HG03457 (cell line): ENCODE measurements at regions not wholly inside any gene's neighbourhood (a gene's known extent, or its start where the extent isn't known, plus 50 kb on each side); places are given as distances from the start of the nearest gene placed in this dataset.

Experiments
- ATAC-seq: cut with Tn5 transposase; IDR thresholded peaks from one replicate; pipeline ENCODE4 v1.9.1; 2021; ENCODE audit warnings: moderate number of reproducible peaks; ENCODE audit not compliant: unreplicated experiment

DNA sequence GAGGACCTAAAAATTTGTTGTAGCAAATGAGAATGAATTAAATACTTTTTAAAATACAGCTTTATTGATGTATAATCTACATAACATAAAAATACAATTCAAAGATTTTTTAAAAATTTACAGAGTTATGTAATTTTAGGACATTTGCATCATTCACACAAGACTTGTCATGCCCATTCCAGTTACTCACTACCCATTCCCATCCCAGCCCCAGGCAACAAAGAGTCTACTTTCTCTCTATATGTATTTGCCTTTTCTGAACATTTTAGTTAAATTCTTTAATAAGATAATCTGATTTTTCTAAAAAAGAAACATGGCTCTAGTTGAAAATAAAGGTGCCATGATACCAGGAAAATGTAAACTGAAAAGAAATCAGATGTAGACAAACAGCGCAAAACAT lies 354.2 kb downstream of the PMP22 start:
- no peak for ATAC-seq

DNA sequence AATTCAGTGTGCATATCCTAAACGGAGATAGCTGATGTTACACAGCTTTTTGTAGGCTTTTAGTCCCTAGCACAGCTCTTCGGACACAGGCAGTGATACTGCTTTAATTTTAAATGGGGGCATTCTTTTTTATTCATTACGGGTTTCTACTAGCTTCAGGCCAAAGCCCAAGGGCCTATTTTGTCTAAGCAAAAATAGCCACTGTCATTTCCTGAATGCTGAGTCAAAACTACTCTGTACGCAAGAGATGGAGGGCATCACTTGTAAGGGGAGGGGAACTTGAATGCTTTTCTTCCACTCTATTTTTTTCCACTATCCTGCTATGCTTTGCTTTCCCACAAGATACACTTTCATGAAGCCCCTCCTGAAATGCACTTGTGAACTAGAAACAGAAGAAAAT lies 360.7 kb downstream of the PMP22 start:
- ATAC-seq, result no peak

DNA sequence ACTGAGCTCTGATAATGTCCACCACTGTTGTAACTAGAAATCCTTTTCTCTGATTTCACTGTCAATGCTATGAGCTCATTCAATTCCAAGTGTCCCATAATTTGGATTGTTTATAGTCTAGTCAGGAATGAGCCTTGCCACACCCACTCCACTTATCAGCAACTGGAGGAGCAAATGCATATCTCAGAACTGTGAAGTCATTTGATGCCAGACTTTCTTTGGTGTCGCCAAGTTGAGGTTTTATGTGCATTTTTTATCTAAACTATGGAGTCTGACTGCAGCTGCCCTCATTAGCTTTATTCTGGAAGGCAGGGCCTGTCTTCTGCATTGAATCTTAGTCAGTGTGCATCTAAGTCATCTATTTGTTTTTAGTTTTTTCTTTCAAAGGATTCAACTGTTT lies 361.3 kb downstream of the PMP22 start:
- no peak for ATAC-seq

DNA sequence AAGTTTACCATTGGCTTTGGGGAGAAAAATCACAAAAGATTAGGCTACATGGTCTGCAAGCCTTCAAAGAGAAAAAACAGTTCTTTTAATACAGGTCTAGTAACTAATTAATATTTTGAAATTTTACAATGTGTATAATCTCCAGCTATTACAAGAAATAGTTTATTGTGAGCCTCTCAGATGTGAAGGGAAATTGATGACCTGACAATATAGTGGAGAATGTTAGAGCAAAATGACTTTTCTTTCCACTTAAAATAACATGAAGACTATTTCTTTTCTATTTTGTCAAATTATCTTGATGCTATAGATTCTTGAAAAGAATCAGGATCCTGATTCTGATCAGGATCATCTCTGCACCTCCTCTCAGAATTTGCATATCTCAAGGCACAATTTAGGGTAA lies 362.3 kb downstream of the PMP22 start:
- ATAC-seq, result no peak

DNA sequence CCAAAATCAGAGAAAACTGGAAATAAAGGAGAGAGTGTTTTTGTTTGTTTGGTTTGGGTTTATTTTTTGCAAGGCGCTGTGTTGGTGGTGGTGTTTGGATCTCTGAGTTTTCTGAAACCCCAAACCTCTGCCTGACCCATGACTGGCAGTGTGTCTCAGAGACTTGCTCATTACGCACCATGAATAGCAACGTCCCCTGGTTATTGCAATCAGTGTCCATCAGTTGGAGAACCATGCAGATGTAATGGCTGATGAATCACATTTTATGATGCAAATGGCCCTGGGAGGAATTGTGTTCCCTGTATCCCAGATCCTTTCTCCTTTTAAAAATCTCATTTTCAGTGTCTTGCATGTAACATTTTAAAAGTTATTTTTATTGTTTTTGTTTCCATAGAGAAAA lies 362.8 kb downstream of the PMP22 start:
- ATAC-seq, result no peak

DNA sequence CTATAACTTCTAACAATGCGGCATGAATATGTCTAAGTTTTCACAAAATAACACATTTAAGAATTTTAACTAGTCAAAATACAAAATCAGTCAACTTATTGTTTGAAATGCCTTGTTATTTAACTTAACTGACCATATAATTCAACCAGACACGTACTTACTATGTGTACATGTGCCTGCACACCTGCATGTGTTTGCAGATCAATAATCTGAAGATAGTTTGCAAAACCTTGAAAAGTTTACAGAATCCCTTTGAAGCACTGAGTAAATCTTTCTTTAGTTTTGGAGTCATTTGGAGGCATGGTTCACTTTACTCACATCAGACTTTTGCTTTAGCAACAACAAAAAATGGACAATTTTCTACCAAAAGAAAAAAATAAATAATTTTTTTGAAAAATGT lies 363.8 kb downstream of the PMP22 start:
- no peak for ATAC-seq

DNA sequence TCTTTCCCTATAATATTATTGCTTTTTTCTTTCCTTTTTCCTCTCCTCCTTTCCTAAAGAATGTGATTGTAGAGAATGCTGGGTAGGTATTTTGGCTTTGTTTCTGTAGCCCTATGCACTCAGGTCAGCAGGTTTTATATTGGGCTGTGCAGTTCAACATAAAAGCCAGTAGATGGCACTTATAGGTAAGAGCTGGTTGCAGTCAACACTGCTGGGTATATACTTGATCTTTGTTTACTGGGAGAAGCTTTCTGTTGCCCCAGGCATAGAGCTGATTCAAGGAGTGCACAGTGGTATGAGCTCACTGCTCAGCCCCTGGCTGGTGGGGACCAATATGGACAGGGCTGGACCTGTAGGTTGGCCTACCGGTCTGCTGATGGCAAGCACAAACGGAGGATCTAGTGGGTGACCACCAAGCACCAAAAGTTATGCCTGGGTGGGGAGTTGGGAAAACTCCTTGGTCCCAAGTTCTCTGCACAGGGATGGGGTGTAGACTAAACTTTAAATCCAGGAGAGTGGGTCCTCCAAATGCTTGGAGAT lies 378.9 kb downstream of the PMP22 start:
- no peak for ATAC-seq

DNA sequence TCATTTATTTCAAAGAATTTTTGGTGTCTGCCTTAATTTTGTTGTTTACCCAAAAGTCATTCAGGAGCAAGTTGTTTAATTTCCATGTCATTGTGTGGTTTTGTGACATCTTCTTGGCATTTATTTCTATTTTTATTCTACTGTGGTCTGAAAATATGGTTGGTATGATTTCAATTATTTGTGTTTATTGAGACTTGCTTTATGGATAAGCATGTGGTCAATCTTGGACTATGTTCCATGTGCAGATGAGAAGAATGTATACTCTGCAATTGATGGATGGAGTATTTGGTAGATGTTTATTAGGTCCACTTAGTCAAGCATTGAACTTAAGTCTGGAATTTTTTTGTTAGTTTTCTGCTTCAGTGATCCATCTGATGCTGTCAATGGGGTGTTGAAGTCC lies 383.0 kb downstream of the PMP22 start:
- ATAC-seq, result no peak

DNA sequence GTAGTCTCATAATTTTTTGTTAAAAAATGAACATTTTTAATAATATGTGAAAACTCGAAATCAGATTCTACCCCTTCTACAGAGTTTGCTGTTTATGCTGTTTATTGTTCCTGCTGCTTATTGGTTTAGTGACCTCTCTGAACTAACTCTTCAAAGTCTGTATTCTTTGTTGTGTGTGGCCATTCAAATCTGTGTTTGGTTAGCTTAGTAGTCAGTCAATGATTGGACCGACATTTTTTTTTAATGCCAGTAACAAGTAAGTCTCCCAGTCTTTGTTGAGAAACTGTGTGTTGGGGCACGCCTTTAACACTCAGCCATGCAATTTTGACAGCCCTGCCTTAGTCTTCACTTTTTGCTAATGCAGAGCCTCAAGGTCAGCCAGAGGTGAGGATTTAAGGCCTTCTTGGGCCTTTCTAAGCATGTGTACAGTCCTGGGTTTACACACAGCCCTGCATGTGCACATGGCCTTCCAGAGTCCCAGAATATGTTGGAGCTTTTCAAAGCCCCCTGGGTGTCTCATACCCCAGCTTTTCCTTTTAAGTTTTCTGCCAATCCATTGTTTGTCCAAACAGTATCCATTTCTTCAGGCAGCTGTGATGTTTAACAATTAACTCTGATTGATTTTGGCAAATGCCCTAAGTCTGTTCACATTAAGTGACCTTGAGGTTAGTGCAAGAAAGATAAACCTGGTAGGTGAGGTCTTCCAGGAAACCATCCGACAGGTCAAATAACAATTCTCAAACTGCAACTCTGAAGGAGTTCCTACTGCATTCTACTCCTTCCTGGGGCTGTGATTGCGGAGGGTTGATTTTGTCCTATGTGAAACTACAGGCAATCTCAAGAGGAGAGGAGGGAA lies 389.3 kb downstream of the PMP22 start:
- no peak for ATAC-seq

DNA sequence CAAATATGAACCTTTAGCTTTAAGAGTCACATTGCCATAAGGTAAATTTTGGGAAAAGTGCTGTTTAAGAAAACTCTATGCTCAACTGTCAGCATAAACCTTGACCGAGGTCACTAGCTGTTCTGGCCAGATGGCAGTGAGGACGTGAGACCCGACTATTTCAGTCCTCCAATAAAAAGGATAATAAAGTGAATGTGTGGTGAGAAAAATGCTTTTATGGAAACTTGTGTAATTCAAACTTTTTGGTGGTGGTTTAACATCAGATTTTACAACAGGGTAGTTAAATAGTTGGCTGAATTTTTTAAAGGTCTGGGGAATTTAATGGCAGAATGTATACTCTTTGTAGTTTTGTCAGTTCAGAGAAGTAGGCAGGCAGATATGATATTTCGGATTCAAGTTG lies 391.1 kb downstream of the PMP22 start:
- no peak for ATAC-seq

DNA sequence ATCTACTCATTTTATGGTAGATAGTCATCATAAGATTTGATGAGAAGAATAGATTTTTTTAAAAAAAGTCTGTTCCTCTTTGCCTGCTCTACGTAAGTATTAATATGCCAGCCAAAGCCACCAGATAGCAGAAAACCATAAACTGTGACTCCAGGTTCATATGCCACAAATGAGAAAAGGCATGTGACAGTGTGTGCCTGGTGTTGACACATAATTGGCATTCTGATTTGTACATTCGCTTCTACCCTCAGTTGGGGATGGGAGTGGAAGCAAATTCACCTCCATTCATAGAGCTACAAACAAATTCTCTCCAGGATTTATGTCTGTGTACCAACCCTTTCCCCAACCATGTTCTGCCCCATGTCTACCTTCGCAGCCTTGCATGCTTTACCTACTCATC lies 391.6 kb downstream of the PMP22 start:
- ATAC-seq, result no peak

DNA sequence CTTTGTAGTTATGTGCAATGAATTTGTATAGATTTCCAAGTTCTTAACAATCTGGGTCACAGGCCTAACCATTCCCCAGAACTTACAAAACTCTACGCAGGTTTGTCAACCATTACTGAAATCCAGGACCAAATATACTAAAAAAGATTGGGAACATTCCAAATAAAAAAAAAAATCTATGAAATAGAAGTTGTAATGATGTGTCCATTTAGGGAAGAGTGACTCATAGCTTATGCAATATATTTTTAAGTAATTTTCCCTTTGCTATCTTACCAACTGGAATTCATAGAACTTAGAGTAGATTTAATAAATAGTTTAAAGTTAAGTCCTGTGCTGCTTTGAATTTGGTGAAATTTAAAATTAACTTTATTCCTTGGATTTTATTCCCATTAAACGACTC lies 393.2 kb downstream of the PMP22 start:
- ATAC-seq, result no peak

DNA sequence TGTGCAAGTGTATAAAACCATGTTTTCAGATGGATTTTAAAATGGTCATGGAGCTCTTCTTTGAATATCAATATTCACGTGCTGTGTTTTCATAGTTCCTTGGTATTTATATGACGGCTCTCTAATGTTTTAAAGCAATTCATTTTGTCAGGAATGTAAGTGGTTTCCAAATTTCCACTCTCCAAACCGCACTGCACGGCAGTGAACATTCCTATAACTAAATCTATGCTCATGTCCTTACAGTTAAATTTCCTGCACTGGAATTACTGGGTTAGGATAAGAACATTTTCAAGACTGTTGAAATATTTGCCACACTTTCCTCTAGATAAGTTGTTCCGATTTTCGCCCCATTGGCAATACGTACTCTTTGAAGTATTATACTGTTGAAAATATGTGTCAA lies 398.9 kb downstream of the PMP22 start:
- no peak for ATAC-seq

DNA sequence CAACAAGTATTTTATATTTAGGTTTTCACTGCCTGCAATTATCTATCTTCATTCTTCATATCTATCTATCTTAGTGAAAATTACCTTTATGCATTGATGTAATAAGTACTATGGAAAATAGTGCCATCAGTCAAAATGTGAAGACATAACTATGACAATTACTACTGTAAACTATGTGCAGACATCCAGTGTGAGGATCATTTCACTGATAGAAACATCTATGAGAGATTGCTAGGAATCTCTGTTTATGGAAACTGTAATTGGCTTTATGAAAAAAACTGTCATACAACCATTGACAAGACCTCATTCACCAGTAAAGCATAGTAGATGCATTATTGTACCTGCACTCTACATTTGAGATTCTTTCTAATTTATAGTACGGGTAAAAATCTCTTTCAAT lies 401.0 kb downstream of the PMP22 start:
- ATAC-seq, result no peak

DNA sequence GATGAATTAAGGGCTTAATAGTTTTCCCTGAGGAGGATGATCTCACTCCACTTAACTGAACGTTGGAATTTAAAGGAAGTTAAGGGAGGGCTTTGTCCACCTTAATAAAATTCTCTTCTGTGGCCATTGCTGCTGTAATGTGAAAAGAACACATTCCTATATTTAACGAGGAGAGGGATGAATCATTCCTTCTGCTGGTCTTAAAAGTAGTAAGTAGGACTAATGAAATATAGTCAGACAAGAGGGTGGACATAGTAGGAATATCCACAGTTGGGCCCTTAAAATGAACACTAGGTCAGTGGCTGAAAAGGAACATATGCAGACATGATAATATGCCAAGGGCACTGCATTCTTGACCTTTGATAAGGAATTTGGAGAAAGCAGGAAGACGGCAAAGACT lies 405.6 kb downstream of the PMP22 start:
- no peak for ATAC-seq

DNA sequence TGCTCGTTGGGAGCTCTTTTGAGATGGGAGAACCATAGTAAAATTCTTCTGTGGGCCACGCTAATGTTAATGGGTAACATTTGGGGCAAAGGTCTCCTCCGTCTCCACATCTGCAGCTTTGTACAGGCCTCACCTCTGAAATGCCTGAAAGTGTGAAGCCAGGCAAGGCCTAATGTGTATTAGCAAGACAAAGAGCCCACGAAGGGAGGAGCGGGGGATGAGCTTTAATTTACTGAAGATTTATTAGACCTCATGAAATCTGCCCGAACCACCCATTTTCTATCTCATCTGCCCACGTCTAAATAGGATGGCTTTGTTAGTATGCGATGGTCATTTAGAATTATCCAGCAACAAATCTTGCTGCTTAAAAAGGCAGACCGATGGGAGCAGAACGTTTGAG lies 408.9 kb downstream of the PMP22 start:
- ATAC-seq, result no peak

DNA sequence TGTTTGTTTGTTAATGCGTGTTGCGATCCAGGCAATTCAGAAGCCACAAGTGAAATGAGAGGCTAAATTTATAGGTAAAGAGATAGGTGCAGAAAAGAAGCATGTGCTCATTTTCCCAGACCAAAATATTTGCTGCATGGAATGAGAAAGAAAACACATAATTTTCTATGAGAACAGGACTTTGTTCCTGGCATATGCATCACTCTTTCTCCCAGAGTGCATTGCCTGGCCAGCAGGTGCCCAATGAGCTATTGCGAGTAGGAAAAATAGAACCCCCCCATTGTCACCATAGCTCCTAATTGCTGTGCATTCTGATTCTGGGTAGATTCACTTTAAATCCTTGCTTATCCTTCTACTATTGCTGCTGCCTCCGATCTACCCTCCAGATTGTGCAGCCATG lies 410.4 kb downstream of the PMP22 start:
- no peak for ATAC-seq

DNA sequence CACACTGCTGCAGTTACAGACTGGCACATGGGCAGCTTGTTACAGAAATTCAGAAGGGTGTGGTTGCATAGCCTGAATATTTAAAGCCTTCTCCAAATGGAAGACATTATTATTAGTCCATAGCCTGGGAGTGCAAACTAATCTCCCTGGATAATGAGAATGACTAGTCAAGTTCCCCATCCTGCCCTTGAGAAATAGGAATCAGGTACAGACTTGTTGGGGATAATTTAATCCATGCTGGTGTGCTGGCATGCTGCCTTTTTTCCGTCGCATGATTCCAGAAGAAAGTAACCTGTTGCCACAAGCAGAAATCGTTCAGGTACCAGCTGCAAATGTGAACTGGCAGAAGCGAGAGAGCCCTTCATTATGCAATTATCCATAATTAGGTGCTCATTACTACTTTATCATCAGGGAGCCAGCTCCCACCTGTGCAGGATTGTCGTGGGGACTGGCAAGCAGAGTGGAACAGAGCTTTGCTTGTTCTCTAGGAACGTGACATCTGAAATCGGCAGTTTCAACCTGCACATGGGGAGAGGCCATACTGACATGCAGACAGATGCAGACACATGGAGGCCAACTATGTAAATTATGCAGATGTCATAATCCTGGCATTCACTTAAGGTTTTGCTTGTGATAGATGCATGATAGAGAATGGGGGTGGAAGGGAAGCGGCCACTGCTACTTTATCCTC lies 419.4 kb downstream of the PMP22 start:
- ATAC-seq, result no peak

DNA sequence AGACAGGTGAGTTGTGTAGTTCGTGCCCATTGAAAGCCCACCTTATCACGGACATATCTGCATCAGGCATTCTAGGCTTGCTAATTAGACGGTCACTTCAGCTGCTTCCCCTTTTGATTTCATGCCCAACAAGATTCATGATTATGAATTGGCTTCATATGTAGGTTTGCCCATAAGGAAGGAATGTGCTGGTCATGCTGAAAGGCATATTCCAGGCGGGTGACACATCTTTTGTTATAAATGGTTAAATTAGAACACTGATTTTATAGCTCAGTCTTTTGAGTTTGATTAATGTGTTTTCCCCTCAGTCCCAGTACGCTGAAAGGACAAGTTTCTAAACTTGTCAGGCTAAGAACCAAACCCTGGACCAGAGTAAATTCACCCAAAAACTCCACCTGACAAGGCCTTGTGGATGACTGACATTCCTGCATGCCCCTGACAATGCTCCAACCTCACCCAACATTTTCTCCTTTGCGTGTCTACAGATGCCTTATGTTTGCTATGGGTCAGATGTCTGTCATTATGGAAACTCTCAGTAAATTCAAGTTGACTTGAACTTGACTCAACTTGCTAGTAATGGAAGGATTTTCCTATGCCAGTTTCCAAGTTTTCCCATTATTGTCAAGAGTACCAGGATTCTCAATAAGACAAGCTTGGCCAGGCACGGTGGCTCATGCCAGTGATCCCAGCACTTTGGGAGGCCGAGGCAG lies 421.9 kb downstream of the PMP22 start:
- no peak for ATAC-seq

DNA sequence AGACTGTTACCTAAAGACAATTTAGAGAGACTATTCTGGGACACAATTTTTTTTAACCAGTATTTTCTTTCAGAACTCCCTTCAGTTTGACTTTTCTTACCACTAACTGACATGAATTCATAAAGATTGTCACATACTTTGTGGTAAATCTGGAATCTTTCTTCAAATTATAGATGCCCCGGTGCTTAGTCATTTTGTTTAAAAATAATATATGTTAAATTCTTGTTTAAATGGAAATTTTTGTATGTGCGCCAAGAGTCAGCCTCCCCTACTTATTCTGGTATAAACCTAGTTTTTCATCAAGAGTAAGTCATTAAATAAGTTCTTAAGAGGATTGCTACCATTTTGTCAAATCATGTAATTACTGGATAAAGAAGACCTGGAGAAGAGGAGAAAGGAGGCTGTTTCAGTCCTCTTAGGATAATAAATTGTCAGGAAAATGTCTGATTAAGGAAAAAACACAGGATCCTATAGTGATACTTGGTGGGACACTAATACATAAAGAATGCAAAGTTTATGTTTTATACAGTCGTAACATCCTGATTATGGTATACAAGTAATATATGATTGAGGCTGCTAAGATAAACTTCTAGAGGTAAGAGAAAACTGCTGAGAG lies 424.4 kb downstream of the PMP22 start:
- no peak for ATAC-seq

DNA sequence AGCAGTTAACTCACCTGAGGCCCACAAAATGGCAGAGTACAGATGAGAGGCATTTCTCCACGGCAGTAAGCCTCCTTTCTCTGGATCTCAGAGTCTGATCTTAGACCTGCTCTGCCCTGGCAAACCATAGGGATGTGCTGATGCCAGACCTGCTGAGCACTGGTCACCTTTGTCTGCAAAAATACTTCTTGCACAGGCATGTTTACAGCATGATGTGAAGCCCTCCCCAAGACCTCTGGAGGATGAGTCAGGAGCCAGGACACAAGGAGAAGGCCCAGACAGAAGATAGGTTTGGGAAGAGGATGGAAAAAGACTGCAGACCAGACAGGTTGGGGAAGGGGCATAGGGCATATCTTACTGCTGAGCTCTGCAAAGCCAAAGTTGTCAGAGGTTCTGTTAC lies 426.6 kb downstream of the PMP22 start:
- ATAC-seq, result no peak
